ENCODE measurements at regions not wholly inside any gene's neighbourhood (a gene's known extent, or its start where the extent isn't known, plus 50 kb on each side); places are given as distances from the start of the nearest gene placed in this dataset.

DNA sequence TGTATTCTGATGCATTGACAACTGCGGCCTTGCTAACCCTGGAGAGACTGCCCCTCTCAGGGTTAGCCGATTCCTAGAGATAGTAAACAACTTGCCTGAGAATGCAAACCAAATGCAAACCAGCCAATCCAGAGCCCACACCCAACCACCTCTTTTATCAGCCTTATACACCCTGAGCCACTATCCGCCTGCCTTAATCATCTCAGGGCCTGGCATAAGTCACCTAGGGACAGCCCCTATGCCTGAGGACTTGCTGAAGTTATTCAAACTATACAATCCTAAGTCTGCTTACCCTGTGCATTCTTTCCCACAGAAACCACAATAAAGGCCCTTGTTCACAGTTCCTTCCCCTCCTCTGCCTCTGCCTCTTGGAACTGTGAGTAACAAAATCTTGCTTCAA is 177.2 kb downstream of the KCNA5 start:
- no peaks in the 10 kb centered on the region for H3K4me1 ChIP-seq (ENCODE audit: control insufficient read depth in 1 of 2, low read depth in 2 of 2)
- no peaks in the 10 kb centered on the region for H3K27me3 ChIP-seq (replicated peaks; ENCODE audit: insufficient read depth)
- H3K4me3 ChIP-seq, result no peak overlapping the region
- no peaks in the 10 kb centered on the region for H3K9me3 ChIP-seq
- DNase-seq (ENCODE audit: low spot score) (no peak), ATAC-seq (ENCODE audit: insufficient number of reproducible peaks, low FRiP score, low read depth) (no peak)
- H3K27ac ChIP-seq, result no peak overlapping the region
- TF ChIP-seq, protein P1, sequence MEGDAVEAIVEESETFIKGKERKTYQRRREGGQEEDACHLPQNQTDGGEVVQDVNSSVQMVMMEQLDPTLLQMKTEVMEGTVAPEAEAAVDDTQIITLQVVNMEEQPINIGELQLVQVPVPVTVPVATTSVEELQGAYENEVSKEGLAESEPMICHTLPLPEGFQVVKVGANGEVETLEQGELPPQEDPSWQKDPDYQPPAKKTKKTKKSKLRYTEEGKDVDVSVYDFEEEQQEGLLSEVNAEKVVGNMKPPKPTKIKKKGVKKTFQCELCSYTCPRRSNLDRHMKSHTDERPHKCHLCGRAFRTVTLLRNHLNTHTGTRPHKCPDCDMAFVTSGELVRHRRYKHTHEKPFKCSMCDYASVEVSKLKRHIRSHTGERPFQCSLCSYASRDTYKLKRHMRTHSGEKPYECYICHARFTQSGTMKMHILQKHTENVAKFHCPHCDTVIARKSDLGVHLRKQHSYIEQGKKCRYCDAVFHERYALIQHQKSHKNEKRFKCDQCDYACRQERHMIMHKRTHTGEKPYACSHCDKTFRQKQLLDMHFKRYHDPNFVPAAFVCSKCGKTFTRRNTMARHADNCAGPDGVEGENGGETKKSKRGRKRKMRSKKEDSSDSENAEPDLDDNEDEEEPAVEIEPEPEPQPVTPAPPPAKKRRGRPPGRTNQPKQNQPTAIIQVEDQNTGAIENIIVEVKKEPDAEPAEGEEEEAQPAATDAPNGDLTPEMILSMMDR (IDR thresholded peaks at IDR 0.05), result no peak
- no peaks in the 10 kb centered on the region for H3K36me3 ChIP-seq

GRCh38 chr12:5222011-5222461 is 178.4 kb downstream of the KCNA5 start:
- no peak for ATAC-seq (ENCODE audit: insufficient number of reproducible peaks, low FRiP score, low read depth)
- no peak overlapping the region for H3K4me3 ChIP-seq
- H3K9me3 ChIP-seq, result no peaks in the 10 kb centered on the region
- TF ChIP-seq, protein P1 (IDR thresholded peaks at IDR 0.05), result no peak
- H3K27me3 ChIP-seq (replicated peaks; ENCODE audit: insufficient read depth), result no peaks in the 10 kb centered on the region
- no peak for DNase-seq (ENCODE audit: low spot score)
- H3K27ac ChIP-seq, result no peak overlapping the region
- H3K36me3 ChIP-seq, result no peaks in the 10 kb centered on the region
- no peaks in the 10 kb centered on the region for H3K4me1 ChIP-seq (ENCODE audit: control insufficient read depth in 1 of 2, low read depth in 2 of 2)

DNA sequence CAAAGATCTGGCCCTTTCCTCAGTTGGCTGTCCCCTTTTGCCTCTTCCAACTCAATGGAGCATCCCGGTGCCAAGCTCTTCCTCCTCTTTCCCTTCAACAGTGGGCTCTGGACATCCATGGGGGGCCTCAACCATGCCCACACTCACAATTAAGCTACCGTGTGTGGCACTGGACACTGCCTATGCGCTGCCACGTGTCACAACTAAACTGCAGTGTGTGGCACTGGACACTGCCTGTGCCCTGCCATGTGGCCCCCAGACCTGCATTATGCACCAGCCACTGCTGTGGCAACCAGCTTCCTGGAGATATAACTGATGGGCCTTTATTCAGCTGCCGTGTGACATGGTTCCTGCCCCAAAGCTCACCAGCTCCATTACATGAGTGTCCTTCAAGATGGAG is 179.1 kb downstream of the KCNA5 start:
- ATAC-seq (ENCODE audit: insufficient number of reproducible peaks, low FRiP score, low read depth) (no peak), DNase-seq (ENCODE audit: low spot score) (no peak)
- Histone ChIP-seq H3K9me3 (no peaks in the 10 kb centered on the region), H3K27me3 (replicated peaks; ENCODE audit: insufficient read depth) (no peaks in the 10 kb centered on the region), H3K4me3 (no peak overlapping the region), H3K36me3 (no peaks in the 10 kb centered on the region), H3K4me1 (ENCODE audit: control insufficient read depth in 1 of 2, low read depth in 2 of 2) (no peaks in the 10 kb centered on the region), H3K27ac (no peak overlapping the region)
- TF ChIP-seq, protein P1 (IDR thresholded peaks at IDR 0.05), result no peak

GRCh38 chr12:5223881-5224280 is 180.2 kb downstream of the KCNA5 start:
- ATAC-seq (ENCODE audit: insufficient number of reproducible peaks, low FRiP score, low read depth), result no peak
- Histone ChIP-seq H3K4me1 (ENCODE audit: control insufficient read depth in 1 of 2, low read depth in 2 of 2) (no peaks in the 10 kb centered on the region), H3K9me3 (no peaks in the 10 kb centered on the region), H3K36me3 (no peaks in the 10 kb centered on the region), H3K4me3 (no peak overlapping the region), H3K27me3 (replicated peaks; ENCODE audit: insufficient read depth) (no peaks in the 10 kb centered on the region), H3K27ac (no peak overlapping the region)
- TF ChIP-seq, protein P1 (IDR thresholded peaks at IDR 0.05), result no peak
- DNase-seq (ENCODE audit: low spot score), result no peak

DNA sequence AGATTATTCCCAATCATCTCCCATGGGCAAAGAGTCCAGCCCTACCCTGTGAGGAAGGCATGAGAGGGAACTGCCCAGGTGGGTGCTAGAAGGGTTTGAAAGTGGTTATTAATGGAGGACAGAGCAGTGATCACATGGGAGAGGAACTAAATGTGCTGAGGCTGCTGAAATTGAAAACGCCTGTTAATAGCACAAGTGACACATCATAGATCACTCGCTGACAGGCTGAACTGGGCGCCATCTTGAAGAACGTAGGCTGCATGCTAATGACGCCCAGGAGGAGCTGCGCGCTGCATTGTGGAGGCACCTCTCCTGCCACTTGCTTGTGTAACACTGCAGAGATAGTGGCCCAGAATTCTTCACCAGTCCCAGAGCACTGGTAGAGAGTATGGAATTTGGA is 182.9 kb downstream of the KCNA5 start:
- DNase-seq (ENCODE audit: low spot score) (no peak), ATAC-seq (ENCODE audit: insufficient number of reproducible peaks, low FRiP score, low read depth) (no peak)
- H3K4me3 ChIP-seq, result no peak overlapping the region
- TF ChIP-seq, protein P1 (IDR thresholded peaks at IDR 0.05), result no peak
- H3K9me3 ChIP-seq, result no peaks in the 10 kb centered on the region
- H3K36me3 ChIP-seq, result no peaks in the 10 kb centered on the region
- no peaks in the 10 kb centered on the region for H3K27me3 ChIP-seq (replicated peaks; ENCODE audit: insufficient read depth)
- H3K4me1 ChIP-seq (ENCODE audit: control insufficient read depth in 1 of 2, low read depth in 2 of 2), result no peaks in the 10 kb centered on the region
- H3K27ac ChIP-seq, result no peak overlapping the region

Measured in thoracic aorta (tissue), 2 donors.